ENCODE measurements at regions not wholly inside any gene's neighbourhood (a gene's known extent, or its start where the extent isn't known, plus 50 kb on each side); places are given as distances from the start of the nearest gene placed in this dataset.

- DNase-seq = no peak
These were observed 271.6 kb downstream of the SYK start for GRCh38 chr9:91073049-91073810.

- no peak for DNase-seq
These were observed 272.5 kb downstream of the SYK start for GRCh38 chr9:91073811-91074771.

- DNase-seq = no peak
These were observed 273.2 kb downstream of the SYK start for GRCh38 chr9:91074866-91075265.

GRCh38 chr9:91075279-91075678 lies 273.7 kb downstream of the SYK start:
- no peak for DNase-seq

GRCh38 chr9:91077624-91078368 lies 276.2 kb downstream of the SYK start:
- DNase-seq = no peak

- DNase-seq = no peak
These were observed 276.7 kb downstream of the SYK start for GRCh38 chr9:91078369-91078695.

GRCh38 chr9:91082731-91083130 lies 279.0 kb downstream of the AUH start:
- no peak for DNase-seq

- no peak for DNase-seq
These were observed 276.7 kb downstream of the AUH start for GRCh38 chr9:91084896-91085516.

GRCh38 chr9:91085517-91086291 lies 276.0 kb downstream of the AUH start:
- DNase-seq = peak; percentile 11

- DNase-seq = no peak
These were observed 274.9 kb downstream of the AUH start for GRCh38 chr9:91086657-91087461.

- DNase-seq = no peak
These were observed 274.3 kb downstream of the AUH start for GRCh38 chr9:91087462-91087759.

- peak; percentile 15 for DNase-seq
These were observed 272.2 kb downstream of the AUH start for GRCh38 chr9:91089405-91090129.

- DNase-seq = no peak
These were observed 271.6 kb downstream of the AUH start for GRCh38 chr9:91090130-91090410.

- DNase-seq = no peak
These were observed 269.5 kb downstream of the AUH start for GRCh38 chr9:91092214-91092613.

GRCh38 chr9:91094324-91095088 lies 267.2 kb downstream of the AUH start:
- DNase-seq = no peak

GRCh38 chr9:91098203-91098850 lies 263.4 kb downstream of the AUH start:
- DNase-seq = no peak

- DNase-seq = no peak
These were observed 262.3 kb downstream of the AUH start for GRCh38 chr9:91099436-91099835.

GRCh38 chr9:91100878-91101450 lies 260.8 kb downstream of the AUH start:
- DNase-seq = no peak

GRCh38 chr9:91101611-91102168 lies 260.0 kb downstream of the AUH start:
- DNase-seq = no peak
